ENCODE measurements at regions not wholly inside any gene's neighbourhood (a gene's known extent, or its start where the extent isn't known, plus 50 kb on each side); places are given as distances from the start of the nearest gene placed in this dataset.

GRCh38 chr2:180075870-180076269 lies 68.8 kb upstream of the CWC22 start:
- no peaks in the 10 kb centered on the region for H3K27me3 ChIP-seq (ENCODE audit: insufficient read depth, low read length)
- TF ChIP-seq CTCF (conservative IDR thresholded peaks at IDR 0.05): no peak
- H3K18ac ChIP-seq (ENCODE audit: insufficient read length, low read depth, low read length): no peak overlapping the region
- no peak overlapping the region for H4K91ac ChIP-seq (ENCODE audit: insufficient read length, low read depth, low read length)
- no peak overlapping the region for H2AFZ ChIP-seq (ENCODE audit: low read length)
- Mint-ChIP-seq H3K4me1 (peaks cover 27 to 28% of the 10 kb centered on the region in 2 experiments), H3K27me3 (ENCODE audit: low read depth) (peaks cover 3% of the 10 kb centered on the region; the same call in 1 of the 2 replicates), H3K27ac (no peak overlapping the region), H3K4me3 (no peak overlapping the region), H3K9me3 (peaks cover 6 to 10% of the 10 kb centered on the region in 2 experiments), H3K36me3 (ENCODE audit: insufficient read depth in 1 of 3, low read depth in 3 of 3) (peaks cover 8 to 15% (median 12%) of the 10 kb centered on the region in 3 experiments)
- H3K9me3 ChIP-seq (ENCODE audit: control insufficient read depth, low read depth, low read length): peaks cover 2% of the 10 kb centered on the region
- H2BK20ac ChIP-seq (ENCODE audit: low read depth, low read length, poor library complexity, severe bottlenecking): no peak overlapping the region
- H4K5ac ChIP-seq (ENCODE audit: insufficient read length, low read depth, low read length): no peak overlapping the region
- H4K8ac ChIP-seq (replicated peaks; ENCODE audit: insufficient read length, low read depth, low read length): no peak overlapping the region
- H2BK5ac ChIP-seq (ENCODE audit: insufficient read length, low read length): no peak overlapping the region
- H2BK120ac ChIP-seq (ENCODE audit: low read depth, low read length, poor library complexity, severe bottlenecking): no peak overlapping the region
- no peak overlapping the region for H2BK12ac ChIP-seq (ENCODE audit: insufficient read length, low read depth, low read length)
- no peaks in the 10 kb centered on the region for H3K79me1 ChIP-seq (ENCODE audit: insufficient read depth, low read depth, low read length, poor library complexity, severe bottlenecking)
- no CpG with 5 or more reads among the region's 4 CpGs for WGBS (ENCODE audit: extremely low coverage, insufficient read length, low lambda C conversion rate)
- H2AK5ac ChIP-seq (ENCODE audit: insufficient read length, low read length): no peak overlapping the region
- no peak for DNase-seq
- no peak overlapping the region for H3K56ac ChIP-seq (ENCODE audit: insufficient read length, low read depth, low read length)
- H3K23me2 ChIP-seq (ENCODE audit: insufficient read length, low read depth, low read length, poor library complexity, severe bottlenecking): no peaks in the 10 kb centered on the region
- no peak overlapping the region for H3K23ac ChIP-seq (ENCODE audit: insufficient read length, low read depth, low read length)
- H2BK15ac ChIP-seq (ENCODE audit: low read depth, low read length): no peak overlapping the region
- H3T11ph ChIP-seq (ENCODE audit: low read length): no peak overlapping the region
- no peak overlapping the region for H3K4ac ChIP-seq (ENCODE audit: low read depth, low read length)
- peaks cover 7% of the 10 kb centered on the region; the same call in 1 of the 2 replicates for H3K4me1 ChIP-seq (ENCODE audit: insufficient read depth, low read length)
- no peak overlapping the region for H3K9ac ChIP-seq (ENCODE audit: extremely low read depth, insufficient read length, low read length)
- no peak overlapping the region for H3K27ac ChIP-seq (ENCODE audit: insufficient read length, low read depth, low read length)
- H4K20me1 ChIP-seq (ENCODE audit: control insufficient read depth, insufficient read depth, insufficient read length): no peaks in the 10 kb centered on the region
- H3K79me2 ChIP-seq (ENCODE audit: insufficient read depth, low read length): no peaks in the 10 kb centered on the region
- H3K4me2 ChIP-seq (ENCODE audit: insufficient read depth, insufficient read length, low read length): no peak overlapping the region
- no peak overlapping the region for H3K14ac ChIP-seq (ENCODE audit: insufficient read depth, low read length)

All from H9 (cell line).